Calu3 (cell line): ENCODE measurements at regions not wholly inside any gene's neighbourhood (a gene's known extent, or its start where the extent isn't known, plus 50 kb on each side); places are given as distances from the start of the nearest gene placed in this dataset.

Experiments
- BruUV-seq: library from RNA; stranded (reverse); fragments of 400-500 nt; replicated peaks from 2 replicates; lab custom pipeline; 2021; lab: Mats Ljungman, UMichigan
- CTCF ChIA-PET: fragments of 300-600 bp; sonication (Branson Sonifier 250); formaldehyde crosslinking; loops from one replicate; lab custom pipeline; 2022; ENCODE audit warnings: antibody characterized with exemption; lab: Charles Lee
- DNase-seq: peaks from one replicate; pipeline ENCODE4 v3.0.0; 2022
- H3K27ac Mint-ChIP-seq: one replicate; pipeline ENCODE4 v1.8.0; 2022; ENCODE audit warnings: mixed read lengths; ENCODE audit not compliant: unreplicated experiment
- H3K27me3 Mint-ChIP-seq: one replicate; pipeline ENCODE4 v1.8.0; 2022; ENCODE audit warnings: mixed read lengths; ENCODE audit not compliant: unreplicated experiment
- H3K36me3 Mint-ChIP-seq: one replicate; pipeline ENCODE4 v1.8.0; 2022; ENCODE audit warnings: mild to moderate bottlenecking, moderate library complexity, mixed read lengths; ENCODE audit not compliant: insufficient read depth, unreplicated experiment
- H3K4me1 Mint-ChIP-seq: one replicate; pipeline ENCODE4 v1.8.0; 2022; ENCODE audit warnings: mild to moderate bottlenecking, low read depth, mixed read lengths; ENCODE audit not compliant: unreplicated experiment
- H3K4me3 Mint-ChIP-seq: one replicate; pipeline ENCODE4 v1.8.0; 2022; ENCODE audit warnings: mild to moderate bottlenecking, low read depth, moderate library complexity, mixed read lengths; ENCODE audit not compliant: unreplicated experiment
- H3K9me3 Mint-ChIP-seq: one replicate; pipeline ENCODE4 v1.8.0; 2022; ENCODE audit warnings: low read depth, mixed read lengths; ENCODE audit not compliant: unreplicated experiment
- CTCF ChIP-seq: fragments of 200-600 bp; IDR thresholded peaks from one replicate; pipeline ENCODE4 v1.8.0; 2022; ENCODE audit warnings: antibody characterized with exemption; ENCODE audit not compliant: unreplicated experiment
- intact Hi-C: fragments of 100-400 bp; cut with micrococcal nuclease; formaldehyde crosslinking; loops from one replicate; pipeline ENCODE4 v1.10.0; 2022; ENCODE audit not compliant: unreplicated experiment

- no peaks in the 10 kb centered on the region for H3K27me3 Mint-ChIP-seq
- H3K4me1 Mint-ChIP-seq: no peaks in the 10 kb centered on the region
- BruUV-seq: no TSS peak
- no peak overlapping the region for H3K27ac Mint-ChIP-seq
- peaks cover 5% of the 10 kb centered on the region for H3K9me3 Mint-ChIP-seq
- DNase-seq: no peak
- H3K4me3 Mint-ChIP-seq: no peak overlapping the region
- H3K36me3 Mint-ChIP-seq: no peaks in the 10 kb centered on the region
- intact Hi-C loops: no loop called here
- no peak for TF ChIP-seq CTCF
- CTCF ChIA-PET: no interaction called here
Measured at GRCh38 chr10:129341087-129341486, 126.0 kb upstream of the MGMT start.

GRCh38 chr10:129342385-129342784 is 124.7 kb upstream of the MGMT start:
- no peak for TF ChIP-seq CTCF
- Mint-ChIP-seq H3K9me3 (peaks cover 5% of the 10 kb centered on the region), H3K27me3 (no peaks in the 10 kb centered on the region), H3K4me1 (no peaks in the 10 kb centered on the region), H3K27ac (no peak overlapping the region), H3K4me3 (no peak overlapping the region), H3K36me3 (no peaks in the 10 kb centered on the region)
- BruUV-seq: no TSS peak
- DNase-seq: no peak
- CTCF ChIA-PET: no interaction called here
- intact Hi-C loops: no loop called here

- no peak overlapping the region for H3K4me3 Mint-ChIP-seq
- H3K36me3 Mint-ChIP-seq: no peaks in the 10 kb centered on the region
- CTCF ChIA-PET: no interaction called here
- intact Hi-C loops: no loop called here
- H3K27ac Mint-ChIP-seq: no peak overlapping the region
- no peaks in the 10 kb centered on the region for H3K4me1 Mint-ChIP-seq
- peaks cover 5% of the 10 kb centered on the region for H3K9me3 Mint-ChIP-seq
- H3K27me3 Mint-ChIP-seq: no peaks in the 10 kb centered on the region
- no peak for TF ChIP-seq CTCF
- DNase-seq: no peak
- no TSS peak for BruUV-seq
Measured at GRCh38 chr10:129343141-129343540, 123.9 kb upstream of the MGMT start.

- intact Hi-C loops: no loop called here
- TF ChIP-seq CTCF: no peak
- CTCF ChIA-PET: no interaction called here
- DNase-seq: no peak
- no peaks in the 10 kb centered on the region for H3K36me3 Mint-ChIP-seq
- H3K4me1 Mint-ChIP-seq: no peaks in the 10 kb centered on the region
- no TSS peak for BruUV-seq
- no peak overlapping the region for H3K4me3 Mint-ChIP-seq
- H3K27ac Mint-ChIP-seq: no peak overlapping the region
- no peaks in the 10 kb centered on the region for H3K27me3 Mint-ChIP-seq
- peaks cover 3% of the 10 kb centered on the region for H3K9me3 Mint-ChIP-seq
Measured at GRCh38 chr10:129344103-129344502, 122.9 kb upstream of the MGMT start.
